NK-92 treated with Interleukin-12 subunit alpha and Interleukin-12 subunit beta, amount 100 ng/mL, for 24 hours (cell line): ENCODE measurements at regions not wholly inside any gene's neighbourhood (a gene's known extent, or its start where the extent isn't known, plus 50 kb on each side); places are given as distances from the start of the nearest gene placed in this dataset.
"Not testable (repeated sequence)": the region's sequence is repeated elsewhere in the genome, so short reads cannot be mapped to it uniquely, and the experiment has no call there.

Experiments
- DNase-seq: peaks from one replicate; lab custom pipeline; 2025; lab: John Stamatoyannopoulos, UW

- DNase-seq: no peak
Measured at GRCh38 chr13:79870766-79871165, 389.8 kb downstream of the NDFIP2 start.

- no peak for DNase-seq
Measured at GRCh38 chr13:79870123-79870522, 389.2 kb downstream of the NDFIP2 start.

- DNase-seq: no peak
Measured at GRCh38 chr13:79869326-79869725, 388.4 kb downstream of the NDFIP2 start.

- no peak for DNase-seq
Measured at GRCh38 chr13:79867254-79867653, 386.3 kb downstream of the NDFIP2 start.

- DNase-seq: no peak
Measured at GRCh38 chr13:79866436-79866835, 385.5 kb downstream of the NDFIP2 start.

- DNase-seq: no peak
Measured at GRCh38 chr13:79862515-79862914, 381.6 kb downstream of the NDFIP2 start.

- no peak for DNase-seq
Measured at GRCh38 chr13:79861731-79862130, 380.8 kb downstream of the NDFIP2 start.

- DNase-seq: no peak
Measured at GRCh38 chr13:79860791-79861190, 379.8 kb downstream of the NDFIP2 start.

- DNase-seq: no peak
Measured at GRCh38 chr13:79859756-79860155, 378.8 kb downstream of the NDFIP2 start.

- no peak for DNase-seq
Measured at GRCh38 chr13:79853251-79853650, 372.3 kb downstream of the NDFIP2 start.

- no peak for DNase-seq
Measured at GRCh38 chr13:79851318-79851717, 370.4 kb downstream of the NDFIP2 start.

- no peak for DNase-seq
Measured at GRCh38 chr13:79847882-79848592, 367.1 kb downstream of the NDFIP2 start.

- DNase-seq: no peak
Measured at GRCh38 chr13:79846386-79846785, 365.4 kb downstream of the NDFIP2 start.

GRCh38 chr13:79837741-79838450, 356.9 kb downstream of the NDFIP2 start:
- DNase-seq: no peak

GRCh38 chr13:79836121-79836520, 355.2 kb downstream of the NDFIP2 start:
- DNase-seq: not testable (repeated sequence)

GRCh38 chr13:79834876-79835275, 353.9 kb downstream of the NDFIP2 start:
- DNase-seq: no peak

- DNase-seq: no peak
Measured at GRCh38 chr13:79833991-79834390, 353.0 kb downstream of the NDFIP2 start.

GRCh38 chr13:79831556-79831955, 350.6 kb downstream of the NDFIP2 start:
- DNase-seq: no peak

- DNase-seq: no peak
Measured at GRCh38 chr13:79830945-79831344, 350.0 kb downstream of the NDFIP2 start.

GRCh38 chr13:79830426-79830825, 349.5 kb downstream of the NDFIP2 start:
- DNase-seq: no peak

GRCh38 chr13:79829880-79830279, 348.9 kb downstream of the NDFIP2 start:
- DNase-seq: no peak

GRCh38 chr13:79825959-79826358, 345.0 kb downstream of the NDFIP2 start:
- DNase-seq: no peak

- no peak for DNase-seq
Measured at GRCh38 chr13:79815041-79815440, 334.1 kb downstream of the NDFIP2 start.
